ENCODE measurements at regions not wholly inside any gene's neighbourhood (a gene's known extent, or its start where the extent isn't known, plus 50 kb on each side); places are given as distances from the start of the nearest gene placed in this dataset.

DNA sequence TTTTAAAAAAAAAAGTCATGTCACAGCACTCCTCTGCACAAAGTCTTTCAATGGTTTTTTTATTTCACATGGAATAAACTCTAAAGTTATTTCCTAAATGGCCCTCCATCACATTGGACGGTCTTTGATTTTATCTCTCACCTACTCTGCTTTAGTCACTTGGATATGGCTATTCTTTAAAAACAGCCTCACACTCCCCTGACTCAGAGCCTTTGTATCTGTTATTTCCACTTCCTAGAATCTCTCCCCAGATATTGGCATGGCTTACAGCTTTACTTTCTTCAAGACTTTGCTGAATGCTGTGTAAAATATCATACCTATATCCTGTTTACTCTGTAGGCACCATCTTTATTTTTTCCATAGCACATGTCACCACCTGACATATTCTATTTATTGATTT, 194.7 kb upstream of the MCHR2 start:
- no peak overlapping the region for H3K4me3 ChIP-seq

GRCh38 chr6:100186552-100186951, 192.5 kb upstream of the MCHR2 start:
- no peak overlapping the region for H3K27ac ChIP-seq
- H3K4me3 ChIP-seq, result no peak overlapping the region

More for the DNA sequence above, 194.7 kb upstream of the MCHR2 start:
- H3K27ac ChIP-seq, result no peak overlapping the region

- Histone ChIP-seq H3K4me3 (no peak overlapping the region), H3K27ac (no peak overlapping the region)
These were observed 191.6 kb upstream of the MCHR2 start for GRCh38 chr6:100185615-100186014.

DNA sequence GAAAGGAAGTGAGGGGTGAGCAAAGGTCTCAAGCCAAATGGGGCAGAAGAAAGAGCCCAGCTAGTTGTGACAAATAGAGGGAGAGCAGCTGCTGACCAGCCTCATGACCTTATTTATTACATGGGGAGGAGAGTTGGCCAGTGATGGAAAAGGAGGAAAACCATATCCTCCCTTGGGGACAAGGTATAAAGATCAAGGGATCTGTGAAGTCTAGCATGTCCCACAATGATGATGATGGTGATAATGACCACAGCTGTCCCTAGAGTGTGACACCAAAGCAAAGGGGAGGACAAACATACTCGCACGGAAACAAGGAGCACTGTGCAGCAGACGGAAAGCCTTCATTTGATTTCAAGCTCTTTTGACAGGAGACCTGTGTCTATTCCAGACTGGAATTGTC, 190.4 kb upstream of the MCHR2 start:
- H3K4me3 ChIP-seq, result no peak overlapping the region
- no peak overlapping the region for H3K27ac ChIP-seq

DNA sequence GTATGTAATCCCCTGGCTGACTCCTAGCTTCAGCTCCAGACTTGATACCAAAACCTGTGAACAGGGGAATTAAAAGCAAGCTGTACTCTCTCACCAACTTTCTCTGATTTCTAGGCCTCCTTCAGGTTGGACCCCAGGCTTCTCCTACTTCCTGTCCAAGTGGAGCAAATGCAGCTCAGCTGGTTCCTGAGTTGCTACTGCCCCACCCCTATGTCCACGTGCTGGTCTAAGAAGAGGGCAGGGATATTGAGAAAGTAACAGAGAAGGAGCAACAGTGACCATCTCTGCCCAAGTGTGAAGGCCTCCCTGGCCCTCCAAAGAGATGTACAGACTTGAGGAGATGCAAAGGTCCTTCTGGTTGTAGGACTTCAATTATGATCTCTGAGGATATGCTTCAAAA, 188.3 kb upstream of the MCHR2 start:
- H3K27ac ChIP-seq, result no peak overlapping the region
- H3K4me3 ChIP-seq, result no peak overlapping the region

- H3K27ac ChIP-seq, result no peak overlapping the region
- no peak overlapping the region for H3K4me3 ChIP-seq
These were observed 187.3 kb upstream of the MCHR2 start for GRCh38 chr6:100181309-100181708.

- Histone ChIP-seq H3K4me3 (no peak overlapping the region), H3K27ac (no peak overlapping the region)
These were observed 185.6 kb upstream of the MCHR2 start for GRCh38 chr6:100179576-100179975.

DNA sequence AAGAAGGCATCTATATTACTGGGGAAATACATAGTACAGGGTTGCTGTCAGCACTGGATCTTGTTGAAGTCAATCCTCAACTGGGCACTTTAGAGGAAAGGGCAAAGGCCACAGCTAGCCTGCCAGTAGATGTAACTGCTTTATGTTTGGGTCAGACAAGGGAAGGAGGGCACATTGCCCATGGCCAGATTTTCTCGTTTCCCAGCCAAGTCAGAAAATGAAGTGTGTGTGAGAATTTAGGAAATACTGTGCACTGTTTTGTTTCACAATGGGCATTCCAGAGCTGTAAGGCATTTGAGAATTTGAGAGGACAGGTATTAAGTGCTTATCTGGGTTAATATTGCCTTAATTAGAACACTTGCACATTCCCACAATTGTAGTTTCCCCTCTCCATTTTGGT, 183.9 kb upstream of the MCHR2 start:
- no peak overlapping the region for H3K4me3 ChIP-seq
- peak overlapping the region in 4 of 21 experiments; percentile 8 to 70 (median 36) for H3K27ac ChIP-seq

GRCh38 chr6:100176951-100177710, 183.1 kb upstream of the MCHR2 start:
- Histone ChIP-seq H3K4me3 (no peak overlapping the region), H3K27ac (peak overlapping the region in 9 of 21 experiments; percentile 6 to 70 (median 37))

- Histone ChIP-seq H3K4me3 (no peak overlapping the region), H3K27ac (peak overlapping the region in 9 of 21 experiments; percentile 3 to 70 (median 36))
These were observed 182.4 kb upstream of the MCHR2 start for GRCh38 chr6:100176311-100176950.

GRCh38 chr6:100175814-100176310, 181.8 kb upstream of the MCHR2 start:
- peak overlapping the region in 6 of 21 experiments; percentile 3 to 50 (median 41) for H3K27ac ChIP-seq
- H3K4me3 ChIP-seq, result no peak overlapping the region

DNA sequence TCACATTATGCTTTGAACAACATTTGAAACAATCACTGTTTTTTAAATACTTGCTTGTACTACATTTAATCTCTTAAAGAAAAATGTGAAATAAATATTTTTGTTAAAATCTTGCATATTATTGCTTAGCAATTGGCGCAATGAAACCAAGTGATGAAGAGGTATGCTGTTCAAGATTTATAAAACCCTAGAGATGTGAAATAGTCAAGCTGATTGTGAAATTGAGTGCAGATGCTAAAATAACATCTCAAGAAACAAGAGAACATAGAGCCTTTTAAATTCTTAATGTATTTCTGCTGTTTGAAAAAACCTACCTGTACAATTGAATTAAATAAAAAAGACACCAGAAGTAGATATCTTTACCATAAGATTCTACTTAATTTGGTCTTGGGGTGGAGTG, 179.2 kb upstream of the MCHR2 start:
- H3K27ac ChIP-seq, result no peak overlapping the region
- H3K4me3 ChIP-seq, result no peak overlapping the region

DNA sequence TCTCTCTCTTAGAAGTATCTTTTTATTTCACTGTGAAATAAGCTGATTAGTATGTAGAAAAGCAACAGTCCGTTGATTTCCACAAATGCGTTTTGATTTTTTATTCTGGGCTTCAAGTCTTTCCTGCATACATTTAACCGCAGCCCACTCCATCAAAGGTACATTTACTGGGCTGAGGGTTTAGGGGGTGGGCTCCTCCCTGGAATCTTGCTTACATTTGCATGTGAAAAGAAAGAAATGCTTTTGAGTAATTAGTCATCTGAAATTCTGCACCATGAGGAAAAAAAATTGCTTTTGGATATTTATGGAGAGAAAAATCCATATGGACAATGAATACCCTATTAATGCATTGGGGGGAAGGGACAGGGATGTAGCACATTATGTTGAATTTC, 178.3 kb upstream of the MCHR2 start:
- Histone ChIP-seq H3K4me3 (no peak overlapping the region), H3K27ac (peak overlapping the region in 1 of 21 experiments; percentile 15)

- Histone ChIP-seq H3K27ac (peak overlapping the region in 1 of 21 experiments; percentile 15), H3K4me3 (no peak overlapping the region)
These were observed 177.7 kb upstream of the MCHR2 start for GRCh38 chr6:100171533-100172321.

DNA sequence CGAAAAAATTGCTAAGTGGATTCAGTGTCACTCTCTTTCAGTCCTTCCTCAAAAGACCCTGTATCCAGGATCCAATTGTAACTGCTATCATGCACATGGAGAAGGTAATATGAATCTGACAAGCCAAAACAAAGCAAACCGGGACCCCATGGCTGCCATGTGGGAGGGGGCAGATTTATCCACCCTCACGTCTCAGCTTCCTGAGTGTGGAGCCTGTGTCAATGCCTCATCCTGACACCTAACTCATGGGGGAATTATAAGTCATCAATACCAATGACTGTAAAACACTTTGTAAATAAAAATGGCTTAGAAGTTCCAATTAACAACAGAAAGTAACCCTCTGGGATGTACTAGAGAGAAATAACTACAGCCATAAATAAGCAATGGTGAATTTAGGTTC, 174.1 kb upstream of the MCHR2 start:
- H3K4me3 ChIP-seq, result no peak overlapping the region
- H3K27ac ChIP-seq, result no peak overlapping the region

DNA sequence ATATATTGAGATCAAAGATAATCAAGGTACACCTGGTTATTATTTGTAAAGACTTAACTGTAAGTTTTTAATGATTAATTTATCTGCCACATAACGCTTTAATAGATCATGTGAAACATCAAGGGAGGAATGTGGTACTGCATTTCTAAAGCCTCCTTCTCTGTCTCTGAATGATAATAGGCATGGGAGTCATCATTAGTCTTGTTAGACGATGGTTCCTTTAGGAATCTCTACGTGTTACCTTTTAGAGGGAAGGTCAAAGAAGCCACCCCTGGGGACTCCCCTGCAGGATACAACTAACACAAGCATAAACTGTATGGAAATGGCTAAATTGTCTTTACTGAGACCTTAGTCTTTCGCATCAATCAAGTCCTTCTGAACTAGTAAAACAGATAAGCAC, 173.6 kb upstream of the MCHR2 start:
- H3K27ac ChIP-seq, result no peak overlapping the region
- no peak overlapping the region for H3K4me3 ChIP-seq

- H3K27ac ChIP-seq, result no peak overlapping the region
- no peak overlapping the region for H3K4me3 ChIP-seq
These were observed 172.9 kb upstream of the MCHR2 start for GRCh38 chr6:100166956-100167355.

DNA sequence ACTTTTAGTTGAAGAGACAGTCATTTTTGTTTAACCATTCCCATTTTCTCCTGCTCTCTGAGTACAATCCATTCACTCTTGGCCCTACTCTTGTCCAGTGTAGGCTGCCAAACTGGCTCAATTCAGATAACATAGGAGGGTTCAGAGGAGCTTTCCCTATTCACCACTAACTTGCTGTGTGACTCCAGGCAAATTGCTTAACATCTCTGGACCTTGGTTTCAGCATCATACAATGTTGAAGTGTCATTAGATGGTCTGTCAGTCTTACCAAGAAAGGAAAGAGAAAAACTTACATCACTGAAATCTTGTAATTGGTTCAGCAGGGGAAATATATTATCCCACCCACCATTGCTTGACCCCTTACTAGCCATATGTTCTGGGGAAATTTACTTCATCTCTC, 171.4 kb upstream of the MCHR2 start:
- H3K4me3 ChIP-seq, result no peak overlapping the region

GRCh38 chr6:100163035-100163434, 169.0 kb upstream of the MCHR2 start:
- H3K27ac ChIP-seq, result no peak overlapping the region
- no peak overlapping the region for H3K4me3 ChIP-seq

More for the DNA sequence above, 171.4 kb upstream of the MCHR2 start:
- no peak overlapping the region for H3K27ac ChIP-seq

DNA sequence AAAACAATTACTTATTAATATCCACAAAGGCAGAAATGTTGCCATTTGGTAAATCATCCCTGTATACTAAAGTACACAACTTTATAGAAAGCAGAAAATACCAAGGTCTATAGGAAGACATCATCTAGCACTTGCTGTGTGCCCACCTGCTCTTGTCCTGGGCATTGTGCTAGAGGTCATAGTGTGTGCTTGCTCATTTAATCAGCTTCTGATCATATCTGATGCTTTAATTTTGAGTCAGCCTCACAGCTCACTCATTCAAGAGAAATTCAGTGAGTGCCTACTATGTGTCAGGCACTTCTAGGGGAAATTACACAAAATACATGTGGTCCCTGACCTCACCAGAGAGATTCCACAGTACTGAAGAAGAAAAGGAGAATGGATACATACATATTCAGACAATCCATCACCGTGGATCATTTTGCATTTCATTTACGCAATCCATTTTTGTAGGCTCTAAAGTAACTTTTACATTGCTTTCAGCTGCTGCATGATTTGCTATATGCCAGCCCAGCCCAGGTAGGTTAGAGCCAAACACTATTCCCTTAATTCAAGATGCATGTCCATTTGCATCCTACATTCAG, 167.9 kb upstream of the MCHR2 start:
- H3K4me3 ChIP-seq, result no peak overlapping the region

More for the DNA sequence above, 167.9 kb upstream of the MCHR2 start:
- H3K27ac ChIP-seq, result no peak overlapping the region

Measured in skin epidermis (tissue), 12 donors.